ENCODE measurements at regions not wholly inside any gene's neighbourhood (a gene's known extent, or its start where the extent isn't known, plus 50 kb on each side); places are given as distances from the start of the nearest gene placed in this dataset.

- Histone ChIP-seq H3K4me3 (ENCODE audit: low read depth in 1 of 3, low read length in 3 of 3) (no peak overlapping the region), H3K27ac (ENCODE audit: low read depth in 1 of 2, low read length in 2 of 2) (no peak overlapping the region), H3K4me1 (ENCODE audit: control insufficient read depth in 4 of 4, insufficient read depth in 4 of 4, low read length in 3 of 4) (peaks cover 3 to 30% (median 18%) of the 10 kb centered on the region in 4 donors), H3K36me3 (ENCODE audit: control insufficient read depth in 4 of 4, insufficient read depth in 3 of 4, low read depth in 1 of 4, low read length in 3 of 4) (no peaks in the 10 kb centered on the region), H3K27me3 (ENCODE audit: control insufficient read depth in 4 of 4, insufficient read depth in 4 of 4, low read length in 3 of 4) (no peaks in the 10 kb centered on the region), H3K9me3 (ENCODE audit: control insufficient read depth in 4 of 4, low read length in 3 of 4) (no peaks in the 10 kb centered on the region), H3K9ac (ENCODE audit: low read depth in 1 of 2, low read length in 2 of 2) (no peak overlapping the region)
- WGBS, result 87% methylated on average over 1 of the region's 1 CpG
- no peak for DNase-seq (ENCODE audit: low spot score)
- TF ChIP-seq FOXA2 (IDR thresholded peaks at IDR 0.05), result no peak
- no peak for TF ChIP-seq JUND (IDR thresholded peaks at IDR 0.05)
- TF ChIP-seq MAX (IDR thresholded peaks at IDR 0.05), result no peak
- no peak for TF ChIP-seq CTCF (IDR thresholded peaks at IDR 0.05; ENCODE audit: low read depth, low read length, missing input control)
- TF ChIP-seq YY1 (IDR thresholded peaks at IDR 0.05), result no peak
- TF ChIP-seq SP1 (IDR thresholded peaks at IDR 0.05), result no peak
- no peak for TF ChIP-seq REST (IDR thresholded peaks at IDR 0.05)
- TF ChIP-seq FOXA1 (IDR thresholded peaks at IDR 0.05), result no peak
- no peak for TF ChIP-seq RXRA (IDR thresholded peaks at IDR 0.05)
Observed at GRCh38 chr5:82590112-82590511, 312.0 kb upstream of the RPS23 start.

- Histone ChIP-seq H3K36me3 (ENCODE audit: control insufficient read depth in 4 of 4, insufficient read depth in 3 of 4, low read depth in 1 of 4, low read length in 3 of 4) (no peaks in the 10 kb centered on the region), H3K9me3 (ENCODE audit: control insufficient read depth in 4 of 4, low read length in 3 of 4) (no peaks in the 10 kb centered on the region), H3K9ac (ENCODE audit: low read depth in 1 of 2, low read length in 2 of 2) (no peak overlapping the region), H3K27me3 (ENCODE audit: control insufficient read depth in 4 of 4, insufficient read depth in 4 of 4, low read length in 3 of 4) (no peaks in the 10 kb centered on the region), H3K4me3 (ENCODE audit: low read depth in 1 of 3, low read length in 3 of 3) (no peak overlapping the region), H3K4me1 (ENCODE audit: control insufficient read depth in 4 of 4, insufficient read depth in 4 of 4, low read length in 3 of 4) (peaks cover 12 to 35% (median 20%) of the 10 kb centered on the region in 4 donors), H3K27ac (ENCODE audit: low read depth in 1 of 2, low read length in 2 of 2) (no peak overlapping the region)
- TF ChIP-seq JUND (IDR thresholded peaks at IDR 0.05) (no peak), FOXA2 (IDR thresholded peaks at IDR 0.05) (peak; percentile 40)
- WGBS, result 31% methylated on average over 3 of the region's 3 CpGs
- no peak for DNase-seq (ENCODE audit: low spot score)
Observed at GRCh38 chr5:82586661-82587310, 308.6 kb upstream of the RPS23 start.

- WGBS, result 46% methylated on average over 2 of the region's 2 CpGs
- Histone ChIP-seq H3K9me3 (ENCODE audit: control insufficient read depth in 4 of 4, low read length in 3 of 4) (no peaks in the 10 kb centered on the region), H3K9ac (ENCODE audit: low read depth in 1 of 2, low read length in 2 of 2) (no peak overlapping the region), H3K36me3 (ENCODE audit: control insufficient read depth in 4 of 4, insufficient read depth in 3 of 4, low read depth in 1 of 4, low read length in 3 of 4) (no peaks in the 10 kb centered on the region), H3K4me3 (ENCODE audit: low read depth in 1 of 3, low read length in 3 of 3) (no peak overlapping the region), H3K4me1 (ENCODE audit: control insufficient read depth in 4 of 4, insufficient read depth in 4 of 4, low read length in 3 of 4) (peaks cover 12 to 35% (median 20%) of the 10 kb centered on the region in 4 donors), H3K27ac (ENCODE audit: low read depth in 1 of 2, low read length in 2 of 2) (peak overlapping the region in 1 of 2 donors; percentile 54), H3K27me3 (ENCODE audit: control insufficient read depth in 4 of 4, insufficient read depth in 4 of 4, low read length in 3 of 4) (no peaks in the 10 kb centered on the region)
- DNase-seq (ENCODE audit: low spot score), result no peak
- no peak for TF ChIP-seq REST (IDR thresholded peaks at IDR 0.05)
- no peak for TF ChIP-seq JUND (IDR thresholded peaks at IDR 0.05)
- no peak for TF ChIP-seq EGR1 (IDR thresholded peaks at IDR 0.05; ENCODE audit: low read depth in 2 of 2)
- TF ChIP-seq ATF3 (IDR thresholded peaks at IDR 0.05), result no peak
- no peak for TF ChIP-seq SP1 (IDR thresholded peaks at IDR 0.05)
- no peak for TF ChIP-seq TAF1 (conservative IDR thresholded peaks at IDR 0.05)
- TF ChIP-seq CTCF (IDR thresholded peaks at IDR 0.05; ENCODE audit: low read depth, low read length, missing input control), result no peak
- TF ChIP-seq RAD21 (IDR thresholded peaks at IDR 0.05), result no peak
- TF ChIP-seq HNF4G (IDR thresholded peaks at IDR 0.05), result no peak
- TF ChIP-seq GABPA (IDR thresholded peaks at IDR 0.05 in 1 of 2, conservative IDR thresholded peaks at IDR 0.05 in 1 of 2), result no peak
Observed at GRCh38 chr5:82586181-82586580, 308.0 kb upstream of the RPS23 start.
